Gastroesophageal sphincter (tissue), 4 donors: ENCODE measurements at regions not wholly inside any gene's neighbourhood (a gene's known extent, or its start where the extent isn't known, plus 50 kb on each side); places are given as distances from the start of the nearest gene placed in this dataset.

Experiments used
- ATAC-seq: fragments of 150-250 bp; one replicate; pipeline ENCODE4 v1.9.1; 2016; ENCODE audit warnings: mild to moderate bottlenecking, moderate library complexity
- H3K27ac ChIP-seq, 4 donors: fragments of 200-600 bp; sonication (generic) in 3 of 4; 1 replicate in 3 of 4; 2 replicates in 1 of 4; pipeline ENCODE4 v1.5.1; 2016 to 2019
- H3K27me3 ChIP-seq: fragments of 200-600 bp; sonication (generic); one replicate; pipeline ENCODE4 v1.5.1; 2019
- H3K36me3 ChIP-seq, 2 donors: fragments of 200-600 bp; sonication (generic); one replicate each; pipeline ENCODE4 v1.5.1; 2019; ENCODE audit warnings: control low read depth in 1 of 2
- H3K4me1 ChIP-seq, 3 donors: fragments of 200-600 bp; sonication (generic); 1 replicate in 2 of 3; 2 replicates in 1 of 3; pipeline ENCODE4 v1.5.1; 2016 to 2019; ENCODE audit warnings: control low read depth in 2 of 3
- H3K4me3 ChIP-seq, 2 donors: fragments of 200-600 bp; sonication (generic); one replicate each; pipeline ENCODE4 v1.5.1; 2019; ENCODE audit warnings: mild to moderate bottlenecking in 1 of 2, moderate library complexity in 1 of 2
- H3K9me3 ChIP-seq, 3 donors: fragments of 200-600 bp; sonication (generic); one replicate each; pipeline ENCODE4 v1.5.1; 2017 to 2019; ENCODE audit warnings: control low read depth in 2 of 3
- EP300 ChIP-seq: sonication (generic); formaldehyde crosslinking; IDR thresholded peaks from one replicate; pipeline ENCODE4 v1.6.1; 2017; ENCODE audit warnings: antibody characterized with exemption, mild to moderate bottlenecking
- POLR2A ChIP-seq, 2 donors: fragments of 450-650 bp; IDR thresholded peaks; one replicate each; pipeline ENCODE4 v1.6.1; 2017; ENCODE audit warnings: antibody characterized with exemption in 2 of 2, mild to moderate bottlenecking in 2 of 2, moderate library complexity in 1 of 2
- POLR2AphosphoS5 ChIP-seq: sonication (generic); formaldehyde crosslinking; IDR thresholded peaks from one replicate; pipeline ENCODE4 v1.6.1; 2017; ENCODE audit warnings: antibody characterized with exemption
- WGBS, 2 donors: methylation state at CpG; one replicate each; pipeline ENCODE4 v1.1.5; 2018; ENCODE audit warnings: low coverage in 1 of 2; 5-methylcytosine and 5-hydroxymethylcytosine counted together
- TF ChIP-seq, protein P1 (sequence below), 4 experiments: fragments of 200-600 bp in 2 of 4; fragments of 450-650 bp in 2 of 4; sonication (generic) in 1 of 4; IDR thresholded peaks; one replicate each; pipeline ENCODE4 v1.5.1; 2017 to 2019; ENCODE audit warnings: antibody characterized with exemption in 4 of 4, mild to moderate bottlenecking in 2 of 4, moderate library complexity in 2 of 4

DNA sequence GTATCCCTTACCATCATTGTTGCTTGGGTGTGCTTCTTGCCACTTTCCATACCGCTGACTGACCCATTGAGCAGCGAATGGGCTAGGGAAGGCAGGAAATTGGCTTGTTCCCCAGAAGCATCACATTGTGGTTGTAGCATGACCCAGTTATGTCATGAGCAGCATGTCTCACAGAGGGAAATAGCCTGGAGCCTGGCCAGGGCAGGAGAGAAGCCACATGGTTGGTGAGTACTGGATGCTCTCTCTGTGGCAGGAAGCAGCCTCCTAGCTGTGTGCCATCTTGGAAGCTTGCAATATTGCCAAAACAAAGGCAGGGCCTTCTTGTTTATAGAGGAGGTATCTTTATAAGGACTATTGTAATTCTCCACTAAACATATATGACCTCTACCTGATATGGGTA is 482.6 kb downstream of the PIK3C3 start:
- no peaks in the 10 kb centered on the region for H3K4me1 ChIP-seq
- no peak for TF ChIP-seq POLR2A (IDR thresholded peaks at IDR 0.05)
- no peak for TF ChIP-seq POLR2AphosphoS5
- TF ChIP-seq EP300, result no peak
- TF ChIP-seq, protein P1, sequence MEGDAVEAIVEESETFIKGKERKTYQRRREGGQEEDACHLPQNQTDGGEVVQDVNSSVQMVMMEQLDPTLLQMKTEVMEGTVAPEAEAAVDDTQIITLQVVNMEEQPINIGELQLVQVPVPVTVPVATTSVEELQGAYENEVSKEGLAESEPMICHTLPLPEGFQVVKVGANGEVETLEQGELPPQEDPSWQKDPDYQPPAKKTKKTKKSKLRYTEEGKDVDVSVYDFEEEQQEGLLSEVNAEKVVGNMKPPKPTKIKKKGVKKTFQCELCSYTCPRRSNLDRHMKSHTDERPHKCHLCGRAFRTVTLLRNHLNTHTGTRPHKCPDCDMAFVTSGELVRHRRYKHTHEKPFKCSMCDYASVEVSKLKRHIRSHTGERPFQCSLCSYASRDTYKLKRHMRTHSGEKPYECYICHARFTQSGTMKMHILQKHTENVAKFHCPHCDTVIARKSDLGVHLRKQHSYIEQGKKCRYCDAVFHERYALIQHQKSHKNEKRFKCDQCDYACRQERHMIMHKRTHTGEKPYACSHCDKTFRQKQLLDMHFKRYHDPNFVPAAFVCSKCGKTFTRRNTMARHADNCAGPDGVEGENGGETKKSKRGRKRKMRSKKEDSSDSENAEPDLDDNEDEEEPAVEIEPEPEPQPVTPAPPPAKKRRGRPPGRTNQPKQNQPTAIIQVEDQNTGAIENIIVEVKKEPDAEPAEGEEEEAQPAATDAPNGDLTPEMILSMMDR (IDR thresholded peaks at IDR 0.05), result no peak
- ATAC-seq, result no peak
- H3K9me3 ChIP-seq, result no peaks in the 10 kb centered on the region
- no peaks in the 10 kb centered on the region for H3K36me3 ChIP-seq
- no peak overlapping the region for H3K27ac ChIP-seq
- no peak overlapping the region for H3K4me3 ChIP-seq
- 80 to 87% methylated on average over 2 of the region's 2 CpGs for WGBS, 2 donors
- H3K27me3 ChIP-seq, result no peaks in the 10 kb centered on the region

DNA sequence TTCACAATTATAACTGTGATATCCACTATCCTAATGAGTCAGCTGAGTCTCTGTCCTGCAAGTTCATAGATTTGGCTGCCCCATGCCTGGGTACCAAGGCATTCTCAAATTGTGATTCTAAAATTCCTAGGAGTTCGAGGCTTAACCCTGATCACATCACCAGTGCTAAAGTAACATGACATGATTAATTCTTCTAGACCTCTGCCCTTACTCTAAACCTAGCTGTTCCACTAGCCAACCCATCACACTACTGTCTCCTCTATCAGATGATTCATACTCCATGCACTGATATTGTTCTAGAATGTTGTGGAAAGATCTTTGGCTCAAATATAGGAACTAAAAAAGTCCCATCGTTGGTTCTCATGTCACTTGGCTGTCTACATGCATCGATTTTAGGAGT is 487.6 kb downstream of the PIK3C3 start:
- Histone ChIP-seq H3K27me3 (no peaks in the 10 kb centered on the region), H3K4me1 (no peaks in the 10 kb centered on the region), H3K27ac (no peak overlapping the region), H3K36me3 (no peaks in the 10 kb centered on the region), H3K4me3 (no peak overlapping the region), H3K9me3 (peaks cover 0 to 5% (median 0%) of the 10 kb centered on the region in 3 donors)
- 72 to 74% methylated on average over 3 of the region's 3 CpGs for WGBS, 2 donors
- ATAC-seq, result no peak
- TF ChIP-seq POLR2AphosphoS5 (no peak), POLR2A (IDR thresholded peaks at IDR 0.05) (no peak), EP300 (no peak)
- TF ChIP-seq, protein P1 (IDR thresholded peaks at IDR 0.05), result no peak

DNA sequence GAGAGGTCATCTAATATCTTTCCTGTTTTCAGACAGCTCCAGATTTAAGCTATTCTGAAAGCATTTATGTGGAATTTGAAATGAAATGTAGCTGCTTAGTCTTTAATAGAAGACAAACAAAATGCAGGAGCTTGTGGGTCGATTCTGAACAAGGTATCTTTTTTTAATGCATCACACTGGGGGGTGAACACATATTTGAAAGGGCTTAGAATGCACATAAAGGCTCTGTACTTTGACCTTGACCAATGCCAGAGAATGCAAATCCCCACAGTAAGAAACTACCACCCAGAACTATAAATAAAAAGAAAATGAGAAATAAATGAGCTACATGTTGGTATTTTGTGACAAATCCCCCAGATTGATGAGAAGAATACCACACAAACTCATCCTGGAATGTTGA is 489.3 kb downstream of the PIK3C3 start:
- TF ChIP-seq, protein P1 (IDR thresholded peaks at IDR 0.05), result no peak
- no peak for TF ChIP-seq POLR2AphosphoS5
- no peak for TF ChIP-seq EP300
- no peaks in the 10 kb centered on the region for H3K4me1 ChIP-seq
- H3K36me3 ChIP-seq, result no peaks in the 10 kb centered on the region
- no peak overlapping the region for H3K4me3 ChIP-seq
- peaks cover 0 to 9% (median 0%) of the 10 kb centered on the region in 3 donors for H3K9me3 ChIP-seq
- H3K27me3 ChIP-seq, result no peaks in the 10 kb centered on the region
- WGBS, 2 donors, result 43 to 90% methylated on average over 1 of the region's 1 CpG
- H3K27ac ChIP-seq, result no peak overlapping the region
- ATAC-seq, result no peak

DNA sequence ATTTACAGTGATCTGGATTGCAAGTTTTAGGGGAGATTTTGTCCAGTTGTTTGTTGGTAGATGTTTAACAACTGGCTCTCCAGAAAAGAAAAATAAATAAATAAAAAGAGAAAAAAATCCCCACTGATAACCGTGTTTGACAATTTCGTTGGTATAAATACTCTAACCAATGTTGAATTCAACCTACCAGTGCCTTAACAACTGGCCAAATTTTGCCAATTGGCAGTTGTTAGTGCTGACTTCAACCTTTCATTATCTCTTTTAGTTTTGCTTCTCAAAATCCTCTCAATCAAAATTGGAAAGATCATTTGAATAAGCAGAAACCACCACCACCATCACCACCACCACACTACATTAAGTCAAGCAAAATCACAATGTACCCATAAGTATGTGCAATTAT is 490.3 kb downstream of the PIK3C3 start:
- no peaks in the 10 kb centered on the region for H3K27me3 ChIP-seq
- H3K4me1 ChIP-seq, result no peaks in the 10 kb centered on the region
- H3K4me3 ChIP-seq, result no peak overlapping the region
- no peaks in the 10 kb centered on the region for H3K36me3 ChIP-seq
- ATAC-seq, result no peak
- WGBS, 2 donors, result 89% methylated on average over 2 of the region's 2 CpGs
- no peak overlapping the region for H3K27ac ChIP-seq
- peaks cover 0 to 9% (median 0%) of the 10 kb centered on the region in 3 donors for H3K9me3 ChIP-seq
- no peak for TF ChIP-seq POLR2A (IDR thresholded peaks at IDR 0.05)
- no peak for TF ChIP-seq EP300
- TF ChIP-seq, protein P1 (IDR thresholded peaks at IDR 0.05), result no peak
- TF ChIP-seq POLR2AphosphoS5, result no peak

DNA sequence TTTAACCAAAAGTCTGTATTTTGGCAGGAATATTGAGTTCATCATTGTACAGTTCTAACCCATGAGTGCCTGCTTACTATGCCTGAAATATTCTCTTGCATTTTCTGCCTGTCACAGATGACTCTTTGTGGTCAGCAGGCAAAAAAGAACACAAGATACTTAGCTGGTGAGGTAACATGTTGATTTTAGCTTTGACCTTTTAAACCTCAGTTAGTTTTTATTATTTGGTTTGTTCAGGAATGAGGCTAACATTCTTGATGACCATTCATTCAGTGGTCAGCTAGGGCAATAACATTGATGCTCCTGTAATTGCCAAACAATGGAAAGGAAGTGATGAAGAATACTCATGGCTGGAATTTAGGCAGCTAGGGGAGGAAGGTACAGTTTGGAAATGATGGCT is 491.2 kb downstream of the PIK3C3 start:
- H3K27me3 ChIP-seq, result no peaks in the 10 kb centered on the region
- no peak for ATAC-seq
- H3K4me3 ChIP-seq, result no peak overlapping the region
- H3K4me1 ChIP-seq, result no peaks in the 10 kb centered on the region
- peaks cover 0 to 9% (median 0%) of the 10 kb centered on the region in 3 donors for H3K9me3 ChIP-seq
- TF ChIP-seq POLR2A (IDR thresholded peaks at IDR 0.05) (no peak), POLR2AphosphoS5 (no peak), EP300 (no peak)
- TF ChIP-seq, protein P1 (IDR thresholded peaks at IDR 0.05), result no peak
- no peak overlapping the region for H3K27ac ChIP-seq
- no peaks in the 10 kb centered on the region for H3K36me3 ChIP-seq
